GM12878 (cell line): ENCODE measurements at regions not wholly inside any gene's neighbourhood (a gene's known extent, or its start where the extent isn't known, plus 50 kb on each side); places are given as distances from the start of the nearest gene placed in this dataset.

Source experiments
- ESRRA ChIP-seq: IDR thresholded peaks from 2 replicates; pipeline ENCODE4 v1.6.1; 2012; ENCODE audit warnings: mild to moderate bottlenecking, low read length, improper control_type of control experiment
- HDGF ChIP-seq: fragments of 450-650 bp; IDR thresholded peaks from 2 replicates; pipeline ENCODE4 v1.6.1; 2016; ENCODE audit warnings: antibody characterized with exemption
- TCF3 ChIP-seq: IDR thresholded peaks from 2 replicates; pipeline ENCODE4 v1.6.1; 2012; ENCODE audit warnings: low read depth, mild to moderate bottlenecking, low read length, borderline replicate concordance; ENCODE audit not compliant: insufficient read depth
- TF ChIP-seq, protein P1 (sequence below), 3 experiments: IDR thresholded peaks in 2 of 3; conservative IDR thresholded peaks in 1 of 3; 2 replicates each; pipeline ENCODE4 v1.5.1; 2011; ENCODE audit warnings: low read depth in 3 of 3, low read length in 3 of 3, mild to moderate bottlenecking in 3 of 3, control low read depth in 2 of 3, moderate library complexity in 2 of 3, inconsistent platforms in 1 of 3, mixed read lengths in 1 of 3; ENCODE audit not compliant: control insufficient read depth in 2 of 3, insufficient read depth in 1 of 3; ENCODE audit errors: extremely low read depth in 1 of 3
- TF ChIP-seq, protein P2 (sequence below): fragments of 450-650 bp; IDR thresholded peaks from 2 replicates; pipeline ENCODE4 v1.6.1; 2016; ENCODE audit warnings: mild to moderate bottlenecking, moderate library complexity, borderline replicate concordance
- TF ChIP-seq, protein P3 (sequence below): IDR thresholded peaks from 2 replicates; pipeline ENCODE4 v1.6.1; 2011; ENCODE audit warnings: borderline replicate concordance, low read depth, mild to moderate bottlenecking, moderate library complexity, mixed read lengths, low read length; ENCODE audit not compliant: insufficient read depth; ENCODE audit errors: extremely low read length

DNA sequence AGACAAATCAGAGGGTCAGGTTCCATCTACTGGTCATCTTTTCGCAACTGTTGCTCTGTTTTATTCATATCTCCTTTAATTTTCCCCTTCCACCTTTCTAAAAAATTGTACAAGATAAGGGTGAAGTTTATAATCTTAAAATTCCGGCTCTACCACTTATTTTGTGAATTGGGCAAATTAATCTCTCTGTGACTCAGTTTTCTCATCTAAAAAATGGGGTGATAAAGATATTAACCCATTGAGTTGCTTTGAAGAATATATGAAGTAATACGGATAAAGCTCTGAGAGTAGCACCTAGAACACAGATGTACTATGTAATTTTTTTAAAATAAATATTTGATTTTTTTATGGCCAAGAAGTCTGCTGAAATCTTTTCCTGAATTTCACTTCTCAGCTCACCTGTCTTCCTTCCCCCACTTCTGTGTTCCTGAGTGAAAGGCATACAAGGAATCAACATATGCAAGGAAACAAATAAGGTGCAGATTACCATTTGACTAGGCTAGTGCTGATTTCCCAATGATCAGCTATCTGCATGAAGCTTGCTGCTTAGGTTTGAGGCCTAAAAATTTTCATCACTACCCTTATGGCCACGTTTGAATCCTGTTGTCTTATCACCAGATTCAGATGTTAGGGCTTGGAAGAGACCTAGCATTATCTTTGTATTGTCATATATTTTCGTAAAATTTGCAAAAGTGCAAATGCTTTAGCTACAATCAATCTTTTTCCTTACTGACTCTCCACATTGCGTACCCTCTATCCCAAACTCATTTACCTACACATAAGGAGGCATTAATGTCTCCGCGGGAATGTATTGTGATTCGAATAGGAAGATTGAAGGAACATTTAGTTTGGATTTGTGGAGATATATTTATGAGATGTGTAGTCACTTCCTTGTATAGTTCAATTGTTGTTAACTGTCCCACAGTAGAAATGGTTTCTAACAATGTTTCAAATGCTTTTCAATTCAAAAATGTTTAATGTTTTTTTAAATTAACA lies 718.3 kb upstream of the PTBP2 start:
- TF ChIP-seq, protein P1, sequence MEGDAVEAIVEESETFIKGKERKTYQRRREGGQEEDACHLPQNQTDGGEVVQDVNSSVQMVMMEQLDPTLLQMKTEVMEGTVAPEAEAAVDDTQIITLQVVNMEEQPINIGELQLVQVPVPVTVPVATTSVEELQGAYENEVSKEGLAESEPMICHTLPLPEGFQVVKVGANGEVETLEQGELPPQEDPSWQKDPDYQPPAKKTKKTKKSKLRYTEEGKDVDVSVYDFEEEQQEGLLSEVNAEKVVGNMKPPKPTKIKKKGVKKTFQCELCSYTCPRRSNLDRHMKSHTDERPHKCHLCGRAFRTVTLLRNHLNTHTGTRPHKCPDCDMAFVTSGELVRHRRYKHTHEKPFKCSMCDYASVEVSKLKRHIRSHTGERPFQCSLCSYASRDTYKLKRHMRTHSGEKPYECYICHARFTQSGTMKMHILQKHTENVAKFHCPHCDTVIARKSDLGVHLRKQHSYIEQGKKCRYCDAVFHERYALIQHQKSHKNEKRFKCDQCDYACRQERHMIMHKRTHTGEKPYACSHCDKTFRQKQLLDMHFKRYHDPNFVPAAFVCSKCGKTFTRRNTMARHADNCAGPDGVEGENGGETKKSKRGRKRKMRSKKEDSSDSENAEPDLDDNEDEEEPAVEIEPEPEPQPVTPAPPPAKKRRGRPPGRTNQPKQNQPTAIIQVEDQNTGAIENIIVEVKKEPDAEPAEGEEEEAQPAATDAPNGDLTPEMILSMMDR (IDR thresholded peaks at IDR 0.05 in 2 of 3, conservative IDR thresholded peaks at IDR 0.05 in 1 of 3; ENCODE audit: control insufficient read depth in 2 of 3, extremely low read depth in 1 of 3, insufficient read depth in 1 of 3, low read depth in 3 of 3, low read length in 3 of 3) = no peak
- TF ChIP-seq, protein P2, sequence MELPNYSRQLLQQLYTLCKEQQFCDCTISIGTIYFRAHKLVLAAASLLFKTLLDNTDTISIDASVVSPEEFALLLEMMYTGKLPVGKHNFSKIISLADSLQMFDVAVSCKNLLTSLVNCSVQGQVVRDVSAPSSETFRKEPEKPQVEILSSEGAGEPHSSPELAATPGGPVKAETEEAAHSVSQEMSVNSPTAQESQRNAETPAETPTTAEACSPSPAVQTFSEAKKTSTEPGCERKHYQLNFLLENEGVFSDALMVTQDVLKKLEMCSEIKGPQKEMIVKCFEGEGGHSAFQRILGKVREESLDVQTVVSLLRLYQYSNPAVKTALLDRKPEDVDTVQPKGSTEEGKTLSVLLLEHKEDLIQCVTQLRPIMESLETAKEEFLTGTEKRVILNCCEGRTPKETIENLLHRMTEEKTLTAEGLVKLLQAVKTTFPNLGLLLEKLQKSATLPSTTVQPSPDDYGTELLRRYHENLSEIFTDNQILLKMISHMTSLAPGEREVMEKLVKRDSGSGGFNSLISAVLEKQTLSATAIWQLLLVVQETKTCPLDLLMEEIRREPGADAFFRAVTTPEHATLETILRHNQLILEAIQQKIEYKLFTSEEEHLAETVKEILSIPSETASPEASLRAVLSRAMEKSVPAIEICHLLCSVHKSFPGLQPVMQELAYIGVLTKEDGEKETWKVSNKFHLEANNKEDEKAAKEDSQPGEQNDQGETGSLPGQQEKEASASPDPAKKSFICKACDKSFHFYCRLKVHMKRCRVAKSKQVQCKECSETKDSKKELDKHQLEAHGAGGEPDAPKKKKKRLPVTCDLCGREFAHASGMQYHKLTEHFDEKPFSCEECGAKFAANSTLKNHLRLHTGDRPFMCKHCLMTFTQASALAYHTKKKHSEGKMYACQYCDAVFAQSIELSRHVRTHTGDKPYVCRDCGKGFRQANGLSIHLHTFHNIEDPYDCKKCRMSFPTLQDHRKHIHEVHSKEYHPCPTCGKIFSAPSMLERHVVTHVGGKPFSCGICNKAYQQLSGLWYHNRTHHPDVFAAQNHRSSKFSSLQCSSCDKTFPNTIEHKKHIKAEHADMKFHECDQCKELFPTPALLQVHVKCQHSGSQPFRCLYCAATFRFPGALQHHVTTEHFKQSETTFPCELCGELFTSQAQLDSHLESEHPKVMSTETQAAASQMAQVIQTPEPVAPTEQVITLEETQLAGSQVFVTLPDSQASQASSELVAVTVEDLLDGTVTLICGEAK = no peak
- TF ChIP-seq, protein P3, sequence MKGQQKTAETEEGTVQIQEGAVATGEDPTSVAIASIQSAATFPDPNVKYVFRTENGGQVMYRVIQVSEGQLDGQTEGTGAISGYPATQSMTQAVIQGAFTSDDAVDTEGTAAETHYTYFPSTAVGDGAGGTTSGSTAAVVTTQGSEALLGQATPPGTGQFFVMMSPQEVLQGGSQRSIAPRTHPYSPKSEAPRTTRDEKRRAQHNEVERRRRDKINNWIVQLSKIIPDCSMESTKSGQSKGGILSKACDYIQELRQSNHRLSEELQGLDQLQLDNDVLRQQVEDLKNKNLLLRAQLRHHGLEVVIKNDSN = no peak
- TF ChIP-seq HDGF = no peak
- no peak for TF ChIP-seq ESRRA
- no peak for TF ChIP-seq TCF3
